ENCODE measurements at regions not wholly inside any gene's neighbourhood (a gene's known extent, or its start where the extent isn't known, plus 50 kb on each side); places are given as distances from the start of the nearest gene placed in this dataset.

GRCh38 chr9:77094150-77094549 lies 74.7 kb downstream of the FOXB2 start:
- TF ChIP-seq, protein P1, sequence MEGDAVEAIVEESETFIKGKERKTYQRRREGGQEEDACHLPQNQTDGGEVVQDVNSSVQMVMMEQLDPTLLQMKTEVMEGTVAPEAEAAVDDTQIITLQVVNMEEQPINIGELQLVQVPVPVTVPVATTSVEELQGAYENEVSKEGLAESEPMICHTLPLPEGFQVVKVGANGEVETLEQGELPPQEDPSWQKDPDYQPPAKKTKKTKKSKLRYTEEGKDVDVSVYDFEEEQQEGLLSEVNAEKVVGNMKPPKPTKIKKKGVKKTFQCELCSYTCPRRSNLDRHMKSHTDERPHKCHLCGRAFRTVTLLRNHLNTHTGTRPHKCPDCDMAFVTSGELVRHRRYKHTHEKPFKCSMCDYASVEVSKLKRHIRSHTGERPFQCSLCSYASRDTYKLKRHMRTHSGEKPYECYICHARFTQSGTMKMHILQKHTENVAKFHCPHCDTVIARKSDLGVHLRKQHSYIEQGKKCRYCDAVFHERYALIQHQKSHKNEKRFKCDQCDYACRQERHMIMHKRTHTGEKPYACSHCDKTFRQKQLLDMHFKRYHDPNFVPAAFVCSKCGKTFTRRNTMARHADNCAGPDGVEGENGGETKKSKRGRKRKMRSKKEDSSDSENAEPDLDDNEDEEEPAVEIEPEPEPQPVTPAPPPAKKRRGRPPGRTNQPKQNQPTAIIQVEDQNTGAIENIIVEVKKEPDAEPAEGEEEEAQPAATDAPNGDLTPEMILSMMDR (IDR thresholded peaks at IDR 0.05; ENCODE audit: control extremely low read depth, extremely low read depth) = no peak
- no peaks in the 10 kb centered on the region for H3K27me3 ChIP-seq (ENCODE audit: control insufficient read depth in 3 of 3, insufficient read depth in 3 of 3, low read length in 2 of 3)
- no peaks in the 10 kb centered on the region for H3K36me3 ChIP-seq (ENCODE audit: control insufficient read depth in 4 of 4, insufficient read depth in 4 of 4, low read length in 4 of 4)
- H3K27ac ChIP-seq (ENCODE audit: low read depth in 1 of 2, low read length in 1 of 2) = no peak overlapping the region
- ATAC-seq (ENCODE audit: insufficient read depth, low FRiP score) = no peak
- H3K4me3 ChIP-seq = no peak overlapping the region
- no peaks in the 10 kb centered on the region for H3K4me1 ChIP-seq (ENCODE audit: control insufficient read depth in 5 of 5, insufficient read depth in 5 of 5, low read length in 5 of 5)
- DNase-seq = no peak
- H3K9me3 ChIP-seq (ENCODE audit: control insufficient read depth in 4 of 4, insufficient read depth in 3 of 4, low read length in 3 of 4) = peaks cover 0 to 2% (median 0%) of the 10 kb centered on the region in 4 donors
- H3K9ac ChIP-seq (ENCODE audit: insufficient read depth in 1 of 2, low read length in 2 of 2) = no peak overlapping the region

DNA sequence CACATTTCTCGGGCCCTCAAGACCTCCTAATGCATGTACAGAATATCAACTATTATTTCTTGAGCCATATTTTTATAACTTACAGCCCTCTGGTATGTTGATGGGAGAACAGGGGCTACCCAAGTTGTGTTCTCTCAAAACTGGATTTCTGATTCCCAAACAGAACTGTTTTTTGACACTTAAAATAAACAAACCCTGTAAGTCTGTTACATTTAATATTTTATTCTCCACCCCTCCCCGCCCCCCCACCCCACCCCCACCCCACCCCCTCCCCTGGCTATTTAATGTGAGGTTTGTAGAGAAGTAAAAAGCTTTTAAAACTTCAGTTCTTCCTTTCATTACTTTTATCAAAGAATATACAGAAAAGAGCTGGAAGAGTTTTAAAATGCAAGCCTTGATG lies 77.9 kb downstream of the FOXB2 start:
- Histone ChIP-seq H3K4me1 (ENCODE audit: control insufficient read depth in 5 of 5, insufficient read depth in 5 of 5, low read length in 5 of 5) (no peaks in the 10 kb centered on the region), H3K27me3 (ENCODE audit: control insufficient read depth in 3 of 3, insufficient read depth in 3 of 3, low read length in 2 of 3) (no peaks in the 10 kb centered on the region), H3K9ac (ENCODE audit: insufficient read depth in 1 of 2, low read length in 2 of 2) (no peak overlapping the region), H3K9me3 (ENCODE audit: control insufficient read depth in 4 of 4, insufficient read depth in 3 of 4, low read length in 3 of 4) (peaks cover 0 to 2% (median 0%) of the 10 kb centered on the region in 4 donors), H3K4me3 (no peak overlapping the region), H3K27ac (ENCODE audit: low read depth in 1 of 2, low read length in 1 of 2) (no peak overlapping the region), H3K36me3 (ENCODE audit: control insufficient read depth in 4 of 4, insufficient read depth in 4 of 4, low read length in 4 of 4) (no peaks in the 10 kb centered on the region)
- 42 to 45% methylated on average over 2 of the region's 2 CpGs for WGBS, 2 donors
- ATAC-seq (ENCODE audit: insufficient read depth, low FRiP score) (no peak), DNase-seq (no peak)
- TF ChIP-seq, protein P1 (IDR thresholded peaks at IDR 0.05; ENCODE audit: control extremely low read depth, extremely low read depth) = no peak

DNA sequence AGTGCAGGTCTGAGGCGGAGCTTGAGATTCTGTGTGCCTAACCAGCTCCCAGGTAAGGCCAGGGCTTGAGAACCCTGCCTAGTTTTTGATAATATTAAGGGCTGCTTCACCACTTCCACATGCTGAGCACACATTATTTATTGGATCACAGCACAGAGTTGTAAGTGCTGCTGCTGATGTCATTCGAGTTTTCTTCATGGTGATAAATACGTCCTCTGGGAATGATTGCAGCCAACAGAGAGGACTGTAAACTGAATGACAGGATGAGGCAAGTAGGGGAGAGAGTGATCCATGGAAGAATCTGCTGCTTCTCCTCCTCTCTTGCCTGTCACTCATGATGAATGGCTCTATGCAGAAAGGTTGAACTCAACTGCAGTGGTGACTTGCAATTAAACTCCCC lies 77.9 kb upstream of the VPS13A start:
- ATAC-seq (ENCODE audit: insufficient read depth, low FRiP score) (no peak), DNase-seq (no peak)
- Histone ChIP-seq H3K4me1 (ENCODE audit: control insufficient read depth in 5 of 5, insufficient read depth in 5 of 5, low read length in 5 of 5) (no peaks in the 10 kb centered on the region), H3K9me3 (ENCODE audit: control insufficient read depth in 4 of 4, insufficient read depth in 3 of 4, low read length in 3 of 4) (peaks cover 0 to 3% (median 0%) of the 10 kb centered on the region in 4 donors), H3K27ac (ENCODE audit: low read depth in 1 of 2, low read length in 1 of 2) (no peak overlapping the region), H3K9ac (ENCODE audit: insufficient read depth in 1 of 2, low read length in 2 of 2) (no peak overlapping the region), H3K4me3 (no peak overlapping the region), H3K36me3 (ENCODE audit: control insufficient read depth in 4 of 4, insufficient read depth in 4 of 4, low read length in 4 of 4) (no peaks in the 10 kb centered on the region), H3K27me3 (ENCODE audit: control insufficient read depth in 3 of 3, insufficient read depth in 3 of 3, low read length in 2 of 3) (no peaks in the 10 kb centered on the region)
- 57 to 71% methylated on average over 3 of the region's 3 CpGs for WGBS, 2 donors
- TF ChIP-seq, protein P1 (IDR thresholded peaks at IDR 0.05; ENCODE audit: control extremely low read depth, extremely low read depth) = no peak

GRCh38 chr9:77111408-77111807 lies 65.9 kb upstream of the VPS13A start:
- no peaks in the 10 kb centered on the region for H3K27me3 ChIP-seq (ENCODE audit: control insufficient read depth in 3 of 3, insufficient read depth in 3 of 3, low read length in 2 of 3)
- H3K9ac ChIP-seq (ENCODE audit: insufficient read depth in 1 of 2, low read length in 2 of 2) = no peak overlapping the region
- WGBS, 2 donors = 75 to 89% methylated on average over 2 of the region's 2 CpGs
- TF ChIP-seq, protein P1 (IDR thresholded peaks at IDR 0.05; ENCODE audit: control extremely low read depth, extremely low read depth) = no peak
- H3K9me3 ChIP-seq (ENCODE audit: control insufficient read depth in 4 of 4, insufficient read depth in 3 of 4, low read length in 3 of 4) = peaks cover 0 to under 1% (median 0%) of the 10 kb centered on the region in 4 donors
- no peak overlapping the region for H3K27ac ChIP-seq (ENCODE audit: low read depth in 1 of 2, low read length in 1 of 2)
- no peak overlapping the region for H3K4me3 ChIP-seq
- ATAC-seq (ENCODE audit: insufficient read depth, low FRiP score) (no peak), DNase-seq (no peak)
- H3K36me3 ChIP-seq (ENCODE audit: control insufficient read depth in 4 of 4, insufficient read depth in 4 of 4, low read length in 4 of 4) = no peaks in the 10 kb centered on the region
- no peaks in the 10 kb centered on the region for H3K4me1 ChIP-seq (ENCODE audit: control insufficient read depth in 5 of 5, insufficient read depth in 5 of 5, low read length in 5 of 5)
